Neuronal stem cell (in vitro differentiated cells): ENCODE measurements at regions not wholly inside any gene's neighbourhood (a gene's known extent, or its start where the extent isn't known, plus 50 kb on each side); places are given as distances from the start of the nearest gene placed in this dataset.

ENCODE experiments used
- DNase-seq: peaks from one replicate; pipeline ENCODE4 v3.0.0-alpha.2; 2013; ENCODE audit warnings: low spot score
- H2AFZ ChIP-seq: one replicate; pipeline ENCODE4 v1.6.1; 2013; ENCODE audit warnings: mild to moderate bottlenecking, low read length, inconsistent platforms
- H2AK5ac ChIP-seq: 2 replicates; pipeline ENCODE4 v1.6.1; 2013; ENCODE audit warnings: low read depth, mild to moderate bottlenecking, inconsistent platforms, low read length, moderate library complexity, mixed read lengths
- H2BK120ac ChIP-seq: 2 replicates; pipeline ENCODE4 v1.6.1; 2013; ENCODE audit warnings: low read depth, mild to moderate bottlenecking, inconsistent platforms, low read length, moderate library complexity, mixed read lengths
- H2BK12ac ChIP-seq: one replicate; pipeline ENCODE4 v1.6.1; 2013; ENCODE audit warnings: low read length, inconsistent platforms
- H2BK15ac ChIP-seq: 2 replicates; pipeline ENCODE4 v1.6.1; 2013; ENCODE audit warnings: mild to moderate bottlenecking, low read length, inconsistent platforms, mixed read lengths
- H2BK5ac ChIP-seq: one replicate; pipeline ENCODE4 v1.6.1; 2013; ENCODE audit warnings: inconsistent platforms, mild to moderate bottlenecking, low read length, moderate library complexity
- H3K14ac ChIP-seq: one replicate; pipeline ENCODE4 v1.6.1; 2013; ENCODE audit warnings: low read length, inconsistent platforms
- H3K18ac ChIP-seq: 2 replicates; pipeline ENCODE4 v1.6.1; 2013; ENCODE audit warnings: low read length, inconsistent platforms
- H3K23ac ChIP-seq: 2 replicates; pipeline ENCODE4 v1.6.1; 2013; ENCODE audit warnings: low read depth, mild to moderate bottlenecking, mixed read lengths, low read length, inconsistent platforms; ENCODE audit not compliant: poor library complexity
- H3K27ac ChIP-seq: replicated peaks from 3 replicates; pipeline ENCODE4 v1.5.1; 2013; ENCODE audit warnings: low read length, inconsistent platforms
- H3K27me3 ChIP-seq, 3 experiments: 2 replicates each; pipeline ENCODE4 v1.6.1; 2013; ENCODE audit warnings: low read length in 3 of 3, mild to moderate bottlenecking in 2 of 3, inconsistent platforms in 1 of 3, low read depth in 1 of 3, mixed read lengths in 1 of 3, moderate library complexity in 1 of 3; ENCODE audit not compliant: control insufficient read depth in 3 of 3, insufficient read depth in 3 of 3
- H3K36me3 ChIP-seq, 2 donors: replicated peaks in 1 of 2; 2 replicates each; pipeline ENCODE4 v1.6.1; 2013; ENCODE audit warnings: low read length in 2 of 2; ENCODE audit not compliant: control insufficient read depth in 2 of 2, insufficient read depth in 2 of 2
- H3K4ac ChIP-seq: 2 replicates; pipeline ENCODE4 v1.6.1; 2013; ENCODE audit warnings: inconsistent platforms, mild to moderate bottlenecking, low read length, moderate library complexity
- H3K4me1 ChIP-seq, 2 donors: 1 replicate in 1 of 2; 2 replicates in 1 of 2; pipeline ENCODE4 v1.6.1; 2013; ENCODE audit warnings: low read length in 2 of 2, low read depth in 1 of 2; ENCODE audit not compliant: control insufficient read depth in 2 of 2, insufficient read depth in 1 of 2
- H3K4me2 ChIP-seq: one replicate; pipeline ENCODE4 v1.6.1; 2013; ENCODE audit warnings: mild to moderate bottlenecking, low read length, inconsistent platforms; ENCODE audit not compliant: insufficient read depth, poor library complexity, severe bottlenecking
- H3K4me3 ChIP-seq, 2 donors: 2 replicates each; pipeline ENCODE4 v1.5.1; 2013; ENCODE audit warnings: low read length in 2 of 2, mild to moderate bottlenecking in 2 of 2, inconsistent platforms in 1 of 2, moderate library complexity in 1 of 2
- H3K79me1 ChIP-seq: one replicate; pipeline ENCODE4 v1.6.1; 2013; ENCODE audit warnings: low read depth, mild to moderate bottlenecking, inconsistent platforms, low read length, moderate library complexity
- H3K9ac ChIP-seq: one replicate; pipeline ENCODE4 v1.6.1; 2013; ENCODE audit warnings: mild to moderate bottlenecking, low read depth, low read length, inconsistent platforms; ENCODE audit not compliant: poor library complexity
- H3K9me3 ChIP-seq, 2 donors: replicated peaks in 1 of 2; 2 replicates each; pipeline versions ENCODE3 to v1.6.1; 2013; ENCODE audit warnings: low read length in 2 of 2, mild to moderate bottlenecking in 2 of 2, inconsistent platforms in 1 of 2, low read depth in 1 of 2, mixed read lengths in 1 of 2, moderate library complexity in 1 of 2; ENCODE audit not compliant: control insufficient read depth in 2 of 2, insufficient read depth in 1 of 2
- H4K8ac ChIP-seq: one replicate; pipeline ENCODE4 v1.6.1; 2013; ENCODE audit warnings: low read depth, mild to moderate bottlenecking, inconsistent platforms, low read length, moderate library complexity
- H4K91ac ChIP-seq: one replicate; pipeline ENCODE4 v1.6.1; 2013; ENCODE audit warnings: low read length, low read depth, mild to moderate bottlenecking, inconsistent platforms; ENCODE audit not compliant: poor library complexity
- WGBS, 2 donors: extraction: QIAGEN DNeasy Blood & Tissue Kit; methylation state at CpG; one replicate each; pipeline ENCODE4 v1.1.7; 2013; ENCODE audit warnings: missing lambda C conversion rate in 2 of 2, mixed read lengths in 1 of 2; ENCODE audit not compliant: insufficient read length in 2 of 2, insufficient replicate concordance in 1 of 2; ENCODE audit errors: extremely low coverage in 2 of 2; 5-methylcytosine and 5-hydroxymethylcytosine counted together

GRCh38 chr20:57053793-57054552, 212.5 kb downstream of the BMP7 start:
- H3K9me3 ChIP-seq, result no peaks in the 10 kb centered on the region
- peaks cover 0 to 20% (median 0%) of the 10 kb centered on the region in 3 experiments for H3K27me3 ChIP-seq
- no peak overlapping the region for H4K91ac ChIP-seq
- no peak overlapping the region for H3K9ac ChIP-seq
- H3K14ac ChIP-seq, result no peak overlapping the region
- no peak overlapping the region for H2BK5ac ChIP-seq
- H2BK15ac ChIP-seq, result no peak overlapping the region
- no peaks in the 10 kb centered on the region for H3K79me1 ChIP-seq
- H4K8ac ChIP-seq, result no peak overlapping the region
- H3K23ac ChIP-seq, result peak overlapping the region; percentile 40
- H3K36me3 ChIP-seq, result no peaks in the 10 kb centered on the region
- H3K4me2 ChIP-seq, result no peak overlapping the region
- H2BK120ac ChIP-seq, result no peak overlapping the region
- H3K27ac ChIP-seq, result no peak overlapping the region
- no CpG with 5 or more reads among the region's 22 CpGs for WGBS, 2 donors
- no peaks in the 10 kb centered on the region for H3K4me1 ChIP-seq
- DNase-seq, result no peak
- no peak overlapping the region for H2BK12ac ChIP-seq
- H3K4ac ChIP-seq, result no peak overlapping the region
- no peak overlapping the region for H2AFZ ChIP-seq
- no peak overlapping the region for H3K4me3 ChIP-seq
- no peak overlapping the region for H3K18ac ChIP-seq
- no peak overlapping the region for H2AK5ac ChIP-seq

- Histone ChIP-seq H3K4me1 (no peaks in the 10 kb centered on the region), H2BK15ac (no peak overlapping the region), H3K27me3 (peaks cover 0 to 21% (median 0%) of the 10 kb centered on the region in 3 experiments), H2AK5ac (no peak overlapping the region), H3K36me3 (no peaks in the 10 kb centered on the region), H3K9me3 (no peaks in the 10 kb centered on the region), H3K79me1 (no peaks in the 10 kb centered on the region), H3K9ac (no peak overlapping the region), H2BK12ac (no peak overlapping the region), H3K18ac (no peak overlapping the region), H3K23ac (no peak overlapping the region), H3K4ac (no peak overlapping the region), H2AFZ (no peak overlapping the region), H3K4me2 (no peak overlapping the region), H3K27ac (no peak overlapping the region), H2BK120ac (no peak overlapping the region), H4K8ac (no peak overlapping the region), H3K4me3 (no peak overlapping the region), H3K14ac (no peak overlapping the region), H2BK5ac (no peak overlapping the region), H4K91ac (no peak overlapping the region)
- no peak for DNase-seq
- no CpG with 5 or more reads among the region's 9 CpGs for WGBS, 2 donors
These were observed 211.1 kb downstream of the BMP7 start for GRCh38 chr20:57055345-57055744.

GRCh38 chr20:57056651-57057050, 209.8 kb downstream of the BMP7 start:
- Histone ChIP-seq H3K4me2 (no peak overlapping the region), H2AFZ (no peak overlapping the region), H3K23ac (no peak overlapping the region), H3K79me1 (no peaks in the 10 kb centered on the region), H4K8ac (no peak overlapping the region), H2BK15ac (no peak overlapping the region), H3K4me1 (no peaks in the 10 kb centered on the region), H3K9ac (no peak overlapping the region), H3K36me3 (no peaks in the 10 kb centered on the region), H2BK12ac (no peak overlapping the region), H3K14ac (no peak overlapping the region), H3K9me3 (no peaks in the 10 kb centered on the region), H3K27me3 (peaks cover 0 to 30% (median 0%) of the 10 kb centered on the region in 3 experiments), H3K4ac (no peak overlapping the region), H3K27ac (no peak overlapping the region), H2BK120ac (no peak overlapping the region), H3K18ac (no peak overlapping the region), H4K91ac (no peak overlapping the region), H2AK5ac (no peak overlapping the region), H2BK5ac (no peak overlapping the region), H3K4me3 (no peak overlapping the region)
- DNase-seq, result no peak
- WGBS, 2 donors, result no CpG with 5 or more reads among the region's 5 CpGs

- Histone ChIP-seq H3K79me1 (no peaks in the 10 kb centered on the region), H3K27ac (no peak overlapping the region), H3K4me3 (no peak overlapping the region), H2BK12ac (no peak overlapping the region), H2AFZ (no peak overlapping the region), H4K8ac (no peak overlapping the region), H3K14ac (no peak overlapping the region), H3K4me2 (no peak overlapping the region), H3K36me3 (no peaks in the 10 kb centered on the region), H2BK120ac (no peak overlapping the region), H2BK15ac (no peak overlapping the region), H3K23ac (no peak overlapping the region), H3K4ac (no peak overlapping the region), H3K9me3 (no peaks in the 10 kb centered on the region), H3K27me3 (peaks cover 0 to 43% (median 0%) of the 10 kb centered on the region in 3 experiments), H3K9ac (no peak overlapping the region), H4K91ac (no peak overlapping the region), H2AK5ac (no peak overlapping the region), H3K18ac (no peak overlapping the region), H2BK5ac (no peak overlapping the region), H3K4me1 (no peaks in the 10 kb centered on the region)
- no CpG with 5 or more reads among the region's 4 CpGs for WGBS, 2 donors
- DNase-seq, result no peak
These were observed 207.3 kb downstream of the BMP7 start for GRCh38 chr20:57059055-57059596.
